Subcutaneous abdominal adipose tissue (tissue), 5 donors: ENCODE measurements at regions not wholly inside any gene's neighbourhood (a gene's known extent, or its start where the extent isn't known, plus 50 kb on each side); places are given as distances from the start of the nearest gene placed in this dataset.

Source experiments
- H3K27ac ChIP-seq: one replicate; pipeline ENCODE4 v1.7.0; 2013; ENCODE audit warnings: low read depth, mild to moderate bottlenecking, inconsistent platforms, low read length, moderate library complexity
- H3K27me3 ChIP-seq, 5 donors: one replicate each; pipeline ENCODE4 v1.7.0; 2013; ENCODE audit warnings: low read length in 5 of 5, inconsistent platforms in 1 of 5; ENCODE audit not compliant: control insufficient read depth in 5 of 5, insufficient read depth in 4 of 5
- H3K36me3 ChIP-seq, 5 donors: one replicate each; pipeline ENCODE4 v1.7.0; 2013; ENCODE audit warnings: low read length in 5 of 5; ENCODE audit not compliant: control insufficient read depth in 5 of 5, insufficient read depth in 5 of 5
- H3K4me1 ChIP-seq, 5 donors: one replicate each; pipeline ENCODE4 v1.7.0; 2013; ENCODE audit warnings: low read length in 5 of 5, mild to moderate bottlenecking in 3 of 5, moderate library complexity in 1 of 5; ENCODE audit not compliant: control insufficient read depth in 5 of 5, insufficient read depth in 5 of 5
- H3K4me3 ChIP-seq, 5 donors: one replicate each; pipeline ENCODE4 v1.7.0; 2013; ENCODE audit warnings: low read length in 5 of 5, low read depth in 1 of 5
- H3K9ac ChIP-seq, 5 donors: one replicate each; pipeline ENCODE4 v1.7.0; 2013; ENCODE audit warnings: low read length in 5 of 5, mild to moderate bottlenecking in 4 of 5, moderate library complexity in 3 of 5
- H3K9me3 ChIP-seq, 5 donors: one replicate each; pipeline ENCODE4 v1.7.0; 2013; ENCODE audit warnings: low read length in 5 of 5; ENCODE audit not compliant: control insufficient read depth in 5 of 5
- donor health status: healthy.
- donor health status: healthy.
- donor health status: healthy.
- donor health status: healthy.
- donor health status: healthy.

- Histone ChIP-seq H3K27me3 (peaks cover 0 to 4% (median 0%) of the 10 kb centered on the region in 5 donors), H3K9ac (no peak overlapping the region), H3K4me3 (no peak overlapping the region), H3K27ac (no peak overlapping the region), H3K9me3 (no peaks in the 10 kb centered on the region), H3K4me1 (no peaks in the 10 kb centered on the region), H3K36me3 (no peaks in the 10 kb centered on the region)
These were observed 374.5 kb downstream of the RPS6KC1 start for GRCh38 chr1:213425376-213426030.

DNA sequence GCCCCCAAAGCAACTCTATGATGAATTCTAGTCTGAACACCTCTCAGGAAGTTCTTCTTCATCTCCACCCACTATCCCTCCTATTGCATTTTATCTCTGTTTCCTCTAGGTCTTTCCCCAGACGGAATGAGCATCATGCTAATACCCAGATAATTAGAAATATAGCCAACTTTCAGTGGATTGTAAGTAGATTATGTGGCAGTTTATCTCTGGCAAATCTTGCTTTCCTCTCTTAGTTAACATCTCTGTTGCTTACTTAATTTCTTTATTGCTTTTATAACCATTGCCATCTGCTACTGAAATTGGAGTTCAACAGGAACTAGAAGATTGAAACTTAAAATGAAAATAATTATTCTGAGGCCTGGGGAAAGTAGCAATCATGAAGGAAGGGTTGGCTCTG is 378.6 kb downstream of the RPS6KC1 start:
- H3K4me1 ChIP-seq, result no peaks in the 10 kb centered on the region
- H3K36me3 ChIP-seq, result no peaks in the 10 kb centered on the region
- H3K4me3 ChIP-seq, result no peak overlapping the region
- H3K27ac ChIP-seq, result no peak overlapping the region
- no peaks in the 10 kb centered on the region for H3K27me3 ChIP-seq
- H3K9ac ChIP-seq, result no peak overlapping the region
- H3K9me3 ChIP-seq, result no peaks in the 10 kb centered on the region

DNA sequence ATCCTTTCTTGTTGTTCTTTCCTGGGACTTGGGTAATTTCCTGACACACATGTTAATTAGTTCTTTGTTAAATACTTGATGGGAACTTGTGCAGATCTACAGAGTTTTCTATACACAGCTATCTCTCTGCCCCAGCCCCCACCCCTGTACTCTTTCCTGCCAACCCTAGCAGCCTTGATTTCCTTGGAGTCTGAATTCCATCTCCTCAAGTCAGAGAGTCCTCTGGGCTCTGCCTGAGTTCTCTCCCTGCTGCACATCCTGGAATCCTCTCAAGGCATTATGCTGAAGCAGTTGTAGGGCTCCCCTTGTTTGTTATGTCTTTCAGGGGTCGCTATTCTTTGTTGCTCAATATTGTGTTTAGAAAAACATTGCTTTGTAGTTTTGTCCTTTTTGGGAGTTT is 384.7 kb downstream of the RPS6KC1 start:
- no peaks in the 10 kb centered on the region for H3K9me3 ChIP-seq
- H3K36me3 ChIP-seq, result no peaks in the 10 kb centered on the region
- no peak overlapping the region for H3K9ac ChIP-seq
- H3K27me3 ChIP-seq, result no peaks in the 10 kb centered on the region
- H3K4me1 ChIP-seq, result no peaks in the 10 kb centered on the region
- no peak overlapping the region for H3K27ac ChIP-seq
- no peak overlapping the region for H3K4me3 ChIP-seq

GRCh38 chr1:213438339-213438738 is 387.3 kb downstream of the RPS6KC1 start:
- Histone ChIP-seq H3K27me3 (no peaks in the 10 kb centered on the region), H3K9ac (no peak overlapping the region), H3K4me3 (no peak overlapping the region), H3K9me3 (no peaks in the 10 kb centered on the region), H3K36me3 (no peaks in the 10 kb centered on the region), H3K4me1 (no peaks in the 10 kb centered on the region), H3K27ac (no peak overlapping the region)

DNA sequence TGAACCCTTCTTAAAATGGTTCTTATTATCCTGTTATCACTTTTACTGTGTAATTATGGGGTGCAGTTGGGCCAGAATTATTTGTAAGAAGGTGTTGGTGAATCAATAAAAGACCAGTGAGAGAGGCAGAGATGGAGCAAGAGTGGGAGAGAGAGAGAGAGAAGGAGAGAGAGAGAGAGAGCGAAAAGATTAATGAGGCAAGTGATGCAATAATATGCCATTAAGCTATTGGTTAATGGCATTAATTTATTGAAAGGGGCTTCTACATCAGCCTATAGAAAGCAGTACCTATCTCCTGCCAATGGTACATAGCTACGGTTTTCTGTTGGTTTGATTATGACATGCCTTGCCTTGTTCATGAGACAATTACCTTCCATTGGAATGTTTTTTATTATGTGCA is 388.7 kb downstream of the RPS6KC1 start:
- H3K27me3 ChIP-seq, result no peaks in the 10 kb centered on the region
- H3K27ac ChIP-seq, result no peak overlapping the region
- no peaks in the 10 kb centered on the region for H3K9me3 ChIP-seq
- no peak overlapping the region for H3K9ac ChIP-seq
- H3K4me3 ChIP-seq, result no peak overlapping the region
- H3K4me1 ChIP-seq, result no peaks in the 10 kb centered on the region
- H3K36me3 ChIP-seq, result no peaks in the 10 kb centered on the region

DNA sequence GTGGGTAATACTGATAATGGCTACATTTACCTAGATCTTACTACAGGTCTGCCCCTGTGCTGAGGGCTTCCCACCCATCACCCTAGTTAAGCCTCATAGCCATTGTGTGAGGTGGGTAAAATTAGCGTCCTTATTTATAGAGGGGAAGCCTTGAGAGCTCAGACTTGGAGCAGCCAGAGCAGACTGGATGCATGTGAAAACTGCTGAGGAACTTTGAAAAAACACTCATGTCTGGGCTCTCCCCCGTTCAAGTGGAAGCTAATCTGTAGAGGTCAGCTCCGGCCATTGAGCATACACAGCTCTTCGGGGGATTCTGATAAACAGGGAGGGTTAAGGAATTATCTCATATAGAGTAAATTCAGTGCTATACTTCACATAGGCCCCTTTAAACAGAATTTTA is 389.7 kb downstream of the RPS6KC1 start:
- Histone ChIP-seq H3K27ac (no peak overlapping the region), H3K27me3 (no peaks in the 10 kb centered on the region), H3K36me3 (no peaks in the 10 kb centered on the region), H3K9me3 (no peaks in the 10 kb centered on the region), H3K9ac (no peak overlapping the region), H3K4me3 (no peak overlapping the region), H3K4me1 (no peaks in the 10 kb centered on the region)

- no peaks in the 10 kb centered on the region for H3K9me3 ChIP-seq
- H3K36me3 ChIP-seq, result no peaks in the 10 kb centered on the region
- no peak overlapping the region for H3K9ac ChIP-seq
- H3K27ac ChIP-seq, result no peak overlapping the region
- no peaks in the 10 kb centered on the region for H3K4me1 ChIP-seq
- H3K27me3 ChIP-seq, result peaks cover 0 to 2% (median 0%) of the 10 kb centered on the region in 5 donors
- H3K4me3 ChIP-seq, result no peak overlapping the region
These were observed 392.4 kb downstream of the RPS6KC1 start for GRCh38 chr1:213443415-213443814.

DNA sequence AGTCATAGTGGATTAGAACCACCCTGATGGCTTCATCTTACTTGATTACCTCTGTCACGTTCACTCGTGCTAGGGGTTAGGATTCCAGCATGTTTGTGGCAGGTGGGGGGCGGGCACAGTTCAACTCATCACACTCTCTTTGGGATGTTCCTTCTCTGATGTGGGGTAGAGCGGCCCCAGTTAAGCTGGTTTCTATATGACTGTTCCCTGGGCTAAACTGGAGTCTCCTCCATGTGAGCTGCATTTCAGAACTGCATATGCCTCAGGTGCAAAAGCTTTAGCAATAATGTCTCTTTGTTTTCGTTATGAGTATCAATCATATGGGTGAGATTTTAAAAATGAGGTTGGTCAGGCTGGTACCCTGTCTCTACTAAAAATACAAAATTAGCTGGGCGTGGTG is 393.2 kb downstream of the RPS6KC1 start:
- Histone ChIP-seq H3K9ac (no peak overlapping the region), H3K27ac (no peak overlapping the region), H3K4me3 (no peak overlapping the region), H3K27me3 (peaks cover 0 to 2% (median 0%) of the 10 kb centered on the region in 5 donors), H3K4me1 (no peaks in the 10 kb centered on the region), H3K9me3 (no peaks in the 10 kb centered on the region), H3K36me3 (no peaks in the 10 kb centered on the region)

DNA sequence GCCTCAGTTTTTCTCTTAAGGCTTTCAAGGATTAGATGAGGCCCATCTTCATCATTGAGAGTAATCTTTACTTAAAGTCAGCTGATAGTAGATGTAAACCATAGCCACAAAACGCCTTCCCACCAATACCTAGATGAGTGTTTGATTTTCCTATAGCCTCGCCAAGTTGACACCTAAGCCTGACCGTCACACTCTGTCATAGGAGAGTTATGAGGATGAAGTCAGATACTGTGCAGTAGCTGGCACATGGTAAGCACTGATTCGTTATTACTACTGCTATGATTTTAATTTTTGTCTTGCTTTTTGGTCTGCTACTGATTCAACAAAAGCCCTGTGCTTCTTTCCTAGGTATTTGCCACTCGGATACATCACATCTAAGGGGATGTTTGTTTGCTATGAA is 395.5 kb downstream of the RPS6KC1 start:
- Histone ChIP-seq H3K9ac (no peak overlapping the region), H3K27me3 (peaks cover 0 to 6% (median 2%) of the 10 kb centered on the region in 5 donors), H3K4me3 (no peak overlapping the region), H3K9me3 (no peaks in the 10 kb centered on the region), H3K36me3 (no peaks in the 10 kb centered on the region), H3K27ac (no peak overlapping the region), H3K4me1 (no peaks in the 10 kb centered on the region)

GRCh38 chr1:213448360-213448759 is 397.3 kb downstream of the RPS6KC1 start:
- Histone ChIP-seq H3K27ac (no peak overlapping the region), H3K4me1 (no peaks in the 10 kb centered on the region), H3K4me3 (no peak overlapping the region), H3K27me3 (peaks cover 0 to 6% (median 2%) of the 10 kb centered on the region in 5 donors), H3K9ac (no peak overlapping the region), H3K36me3 (no peaks in the 10 kb centered on the region), H3K9me3 (no peaks in the 10 kb centered on the region)
